Inferior parietal cortex (tissue), 1 donor: ENCODE measurements at regions not wholly inside any gene's neighbourhood (a gene's known extent, or its start where the extent isn't known, plus 50 kb on each side); places are given as distances from the start of the nearest gene placed in this dataset.
"Not testable (repeated sequence)": the region's sequence is repeated elsewhere in the genome, so short reads cannot be mapped to it uniquely, and the experiment has no call there.

Experiments
- DNase-seq: peaks from one replicate; pipeline ENCODE4 v3.0.0-alpha.2; 2016; ENCODE audit errors: extremely low spot score

DNA sequence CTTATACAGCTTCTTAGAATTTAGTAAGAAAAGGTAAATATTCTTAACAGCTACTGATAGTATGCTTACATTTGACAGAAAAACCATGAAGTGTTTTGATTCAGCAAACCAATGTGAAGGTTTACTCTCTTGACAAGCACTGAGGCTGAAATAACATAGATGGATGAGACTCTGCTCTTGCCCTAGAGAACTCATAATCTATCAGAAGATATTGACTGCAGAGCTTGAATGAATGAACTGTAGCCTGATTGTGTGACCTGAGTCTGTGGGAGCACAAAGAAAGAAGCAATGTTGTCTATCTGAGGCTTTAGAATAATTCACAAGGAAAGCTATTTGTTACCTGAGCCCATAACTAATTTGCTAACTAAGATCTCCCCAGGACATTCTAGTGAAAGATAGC is 1235.3 kb downstream of the OLFM4 start:
- no peak for DNase-seq

DNA sequence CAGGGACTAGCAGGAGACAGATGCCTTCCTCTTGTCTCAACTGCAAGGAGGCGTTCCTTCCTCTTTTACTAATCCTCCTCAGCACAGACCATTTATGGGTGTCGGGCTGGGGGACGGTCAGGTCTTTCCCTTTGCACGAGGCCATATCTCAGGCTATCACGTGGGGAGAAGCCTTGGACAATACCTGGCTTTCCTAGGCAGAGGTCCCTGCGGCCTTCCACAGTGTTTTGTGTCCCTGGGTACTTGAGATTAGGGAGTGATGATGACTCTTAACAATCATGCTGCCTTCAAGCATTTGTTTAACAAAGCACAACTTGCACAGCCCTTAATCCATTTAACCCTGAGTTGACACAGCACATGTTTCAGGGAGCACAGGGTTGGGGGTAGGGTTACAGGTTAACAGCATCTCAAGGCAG is 1238.6 kb downstream of the OLFM4 start:
- not testable (repeated sequence) for DNase-seq

DNA sequence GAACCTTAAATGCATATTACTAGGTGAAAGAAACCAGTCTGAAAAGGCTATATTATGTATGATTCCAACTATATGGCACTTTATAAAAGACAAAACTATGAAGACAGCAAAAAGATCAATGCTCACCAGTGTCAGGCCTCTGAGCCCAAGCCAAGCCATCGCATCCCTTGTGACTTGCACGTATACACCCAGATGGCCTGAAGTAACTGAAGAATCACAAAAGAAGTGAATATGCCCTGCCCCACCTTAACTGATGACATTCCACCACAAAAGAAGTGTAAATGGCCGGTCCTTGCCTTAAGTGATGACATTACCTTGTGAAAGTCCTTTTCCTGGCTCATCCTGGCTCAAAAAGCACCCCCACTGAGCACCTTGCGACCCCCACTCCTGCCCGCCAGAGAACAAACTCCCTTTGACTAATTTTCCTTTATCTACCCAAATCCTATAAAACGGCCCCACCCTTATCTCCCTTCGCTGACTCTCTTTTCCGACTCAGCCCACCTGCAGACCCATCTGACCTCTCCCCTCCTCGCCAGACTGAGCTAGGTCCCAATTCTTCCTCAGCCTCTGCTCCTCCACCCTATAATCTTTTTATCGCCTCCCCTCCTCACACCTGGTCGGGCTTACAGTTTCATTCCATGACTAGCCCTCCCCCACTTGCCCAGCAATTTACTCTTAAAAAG is 1239.5 kb downstream of the OLFM4 start:
- DNase-seq, result not testable (repeated sequence)

DNA sequence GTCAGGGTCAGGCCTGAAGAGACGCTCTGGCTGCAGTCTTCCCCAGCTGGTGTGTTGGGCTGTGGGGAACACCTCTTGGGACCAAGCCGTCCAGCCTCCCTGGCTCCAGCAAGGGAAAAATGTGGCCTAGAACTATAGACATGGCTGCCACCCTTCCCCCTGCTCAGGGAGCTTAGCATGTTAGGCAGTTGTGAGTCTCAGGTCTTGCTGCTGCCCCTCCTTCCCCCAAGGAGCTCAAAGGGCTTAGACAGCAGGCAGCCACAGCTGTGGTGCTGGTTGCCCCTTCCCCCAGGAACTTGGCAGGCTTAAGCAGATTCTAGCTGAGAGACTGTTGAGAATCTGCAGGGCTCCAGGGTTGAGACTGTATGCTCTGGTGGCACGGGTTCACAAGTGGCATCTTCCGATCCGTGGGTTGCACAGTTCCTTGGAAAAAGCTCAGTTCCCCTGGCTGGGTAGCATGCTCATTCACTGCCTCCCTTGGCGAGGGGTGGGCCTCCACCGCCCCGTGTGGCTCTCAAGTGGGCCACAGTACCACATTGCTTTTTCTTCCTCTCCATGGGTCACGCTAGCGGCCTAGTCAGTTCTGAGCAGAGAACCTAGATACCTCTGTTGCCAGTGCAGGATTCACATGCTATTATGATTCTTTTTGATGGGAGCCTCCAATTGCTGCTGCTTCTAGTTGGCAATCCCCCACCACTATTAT is 1258.6 kb downstream of the OLFM4 start:
- no peak for DNase-seq

DNA sequence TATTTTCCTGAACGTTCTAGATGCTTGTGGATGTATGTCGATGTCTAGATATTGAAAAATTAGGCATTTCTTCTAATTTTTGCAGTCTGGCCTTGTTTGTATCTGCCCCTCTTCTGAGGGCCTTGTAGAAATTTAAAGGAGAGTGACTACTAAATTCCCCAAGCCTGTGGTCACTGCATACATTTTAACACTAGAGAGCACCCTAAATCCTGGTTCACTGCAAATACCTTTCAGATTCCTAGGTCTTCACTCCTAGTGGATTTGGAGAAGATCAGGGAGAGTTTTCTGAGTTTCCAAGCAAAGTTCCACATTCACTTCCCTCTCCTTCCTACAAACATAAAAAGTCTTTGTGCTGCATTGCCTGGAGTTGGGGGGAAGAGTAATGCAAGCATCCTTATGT is 1272.5 kb downstream of the OLFM4 start:
- DNase-seq, result no peak

DNA sequence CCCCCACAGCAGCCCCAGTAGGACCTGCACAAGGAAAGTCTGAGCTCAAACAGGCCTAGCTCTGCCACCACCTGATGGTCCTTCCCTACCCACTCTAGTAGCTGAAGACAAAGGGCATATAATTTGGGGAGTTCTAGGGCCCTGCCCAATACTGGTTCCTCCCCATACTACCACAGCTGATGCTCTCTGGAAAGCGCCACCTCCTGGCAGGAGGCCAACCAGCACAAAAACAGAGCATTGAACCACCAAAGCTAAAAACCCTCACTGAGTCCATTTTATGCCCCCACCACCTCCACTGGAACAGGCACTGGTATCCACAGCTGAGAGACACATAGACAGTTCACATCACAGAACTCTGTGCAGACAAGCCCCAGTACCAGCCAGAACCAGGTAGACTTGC is 1276.8 kb downstream of the OLFM4 start:
- no peak for DNase-seq

DNA sequence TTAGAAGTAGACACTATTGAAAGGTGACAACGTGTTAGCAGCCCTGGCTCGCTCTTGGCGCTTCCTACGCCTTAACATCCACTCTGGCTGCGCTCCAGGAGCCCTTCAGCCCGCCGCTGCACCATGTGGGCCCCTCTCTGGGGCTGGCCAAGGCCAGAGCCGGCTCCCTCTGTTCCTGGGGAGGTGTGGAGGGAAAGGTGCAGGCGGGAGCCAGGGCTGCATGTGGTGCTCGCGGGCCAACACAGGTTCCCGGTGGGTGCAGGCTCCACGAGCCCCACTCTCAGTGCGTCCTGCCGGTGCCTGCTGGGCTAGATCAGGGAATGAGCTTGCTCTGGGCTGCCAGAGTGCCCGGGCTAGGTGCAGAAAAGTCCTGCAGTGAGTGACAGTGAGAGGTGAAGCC is 1284.3 kb downstream of the OLFM4 start:
- DNase-seq, result no peak

DNA sequence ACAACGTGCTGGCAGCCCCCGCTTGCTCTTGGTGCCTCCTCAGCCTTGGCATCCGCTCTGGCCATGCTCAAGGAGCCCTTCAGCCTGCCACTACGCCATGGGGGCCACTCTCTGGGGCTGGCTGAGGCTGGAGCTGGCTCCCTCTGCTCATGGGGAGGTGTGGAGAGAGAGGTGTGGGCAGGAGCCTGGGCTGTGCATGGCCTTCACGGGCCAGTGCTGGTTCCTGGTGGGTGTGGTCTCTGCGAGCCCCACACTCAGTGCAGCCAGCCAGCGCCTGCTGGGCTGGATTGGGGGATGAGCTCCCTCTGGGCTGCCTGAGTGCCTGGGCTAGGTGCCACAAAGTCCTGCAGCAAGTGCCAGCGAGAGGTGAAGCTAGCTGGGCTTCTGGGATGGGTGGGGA is 1289.1 kb downstream of the OLFM4 start:
- DNase-seq, result no peak

DNA sequence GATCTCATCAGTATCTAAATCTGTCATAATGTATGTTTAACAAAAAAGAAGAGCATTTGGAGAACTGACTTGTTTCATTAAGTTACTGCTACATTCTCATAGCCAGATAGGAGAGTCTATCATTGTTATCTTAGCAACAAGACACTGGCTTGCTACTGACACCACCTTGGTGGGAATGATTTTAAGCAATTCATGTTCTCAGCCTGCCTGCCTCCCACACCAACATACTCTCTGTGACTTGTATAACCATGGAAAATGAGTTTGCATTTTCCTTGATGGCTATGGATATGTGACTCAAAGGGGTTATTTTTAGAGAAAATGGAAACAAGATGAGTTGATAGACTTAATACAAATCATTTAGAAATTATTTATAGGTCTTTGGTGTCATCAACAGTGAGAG is 1308.9 kb downstream of the OLFM4 start:
- no peak for DNase-seq

DNA sequence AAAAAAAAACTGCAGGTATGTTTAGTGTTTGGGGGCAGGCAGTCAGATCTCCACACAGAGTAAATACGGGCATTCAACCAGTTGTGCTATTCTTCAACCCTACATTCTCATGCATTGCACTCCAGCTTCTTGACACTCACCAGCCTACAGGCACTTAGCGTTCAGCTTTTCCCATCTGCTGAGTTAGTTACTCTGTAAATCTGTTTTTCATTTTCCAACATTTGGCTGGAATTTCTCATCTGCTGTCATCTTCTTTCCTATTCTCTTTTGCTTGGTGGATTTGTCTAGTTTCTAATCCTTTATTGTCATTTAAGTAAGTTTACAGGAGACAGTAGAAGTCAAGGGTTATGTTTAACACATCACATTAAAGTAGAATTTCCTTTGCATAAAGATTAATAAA is 1318.9 kb downstream of the OLFM4 start:
- DNase-seq, result no peak

DNA sequence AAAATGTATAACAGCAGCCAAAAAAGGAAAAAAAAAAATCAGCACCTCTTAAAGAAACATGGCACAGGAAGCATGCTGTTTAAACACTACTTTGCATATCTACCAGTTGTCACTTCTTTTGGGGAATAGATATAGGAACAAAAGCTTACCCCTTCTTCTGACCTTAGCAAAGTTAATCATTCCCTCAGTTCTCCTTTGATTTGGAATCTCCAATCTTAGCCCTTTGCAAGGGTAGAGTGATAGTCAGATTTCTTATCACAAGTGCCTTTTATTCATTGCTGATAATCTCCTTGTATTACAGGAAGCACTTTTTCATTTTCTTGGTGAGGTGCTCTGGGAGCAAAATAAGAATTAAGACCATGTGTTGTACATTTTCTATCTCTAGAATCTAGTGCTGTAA is 1327.6 kb downstream of the OLFM4 start:
- no peak for DNase-seq

DNA sequence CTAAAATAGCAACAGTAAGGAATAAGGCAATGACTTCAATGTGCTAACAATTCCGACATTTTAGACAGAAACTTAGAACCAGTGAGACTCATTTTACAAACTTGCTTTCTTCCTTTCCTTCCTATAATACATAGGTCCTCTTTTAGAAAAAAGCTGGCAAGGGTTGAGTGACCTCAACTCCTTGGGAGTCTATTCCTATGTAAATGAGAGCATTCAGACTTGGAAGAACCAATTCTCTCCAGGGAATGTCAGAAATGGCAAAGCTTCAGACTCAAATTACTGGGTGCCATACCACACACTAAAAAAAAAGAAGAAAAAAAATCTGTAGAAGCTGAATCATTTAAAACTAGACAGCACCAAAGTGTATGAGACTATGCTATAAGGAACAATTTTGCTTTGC is 1328.2 kb downstream of the OLFM4 start:
- no peak for DNase-seq

DNA sequence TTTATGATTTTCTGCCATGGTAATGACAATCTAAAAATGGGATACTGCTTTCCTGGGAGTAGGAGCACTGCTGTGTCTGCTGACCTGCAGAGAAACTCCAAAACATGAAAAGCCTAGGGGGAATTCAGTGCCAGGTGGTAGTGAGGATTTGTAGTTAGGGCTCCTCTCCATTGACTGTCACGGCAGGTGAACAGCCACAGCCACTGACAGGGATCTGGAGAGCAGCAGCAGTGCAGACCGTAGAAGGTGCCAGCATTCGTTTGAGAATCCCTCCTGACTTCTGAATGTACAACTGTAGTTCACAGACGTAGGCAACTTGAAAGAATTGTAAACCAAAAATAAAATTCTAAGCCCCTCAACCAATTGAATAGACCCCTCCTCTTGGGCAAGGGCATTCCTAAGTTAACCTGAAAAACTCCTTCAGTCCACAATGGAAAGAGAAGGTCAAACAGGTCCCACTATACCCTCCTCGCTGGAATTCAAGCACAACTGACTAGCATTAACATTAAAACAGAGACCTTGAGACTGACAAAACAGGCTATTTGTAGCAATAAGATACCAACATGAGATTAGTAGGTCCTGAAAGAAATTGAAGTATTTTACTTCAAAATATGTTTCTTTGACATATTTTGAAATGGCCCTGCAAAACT is 1328.8 kb downstream of the OLFM4 start:
- DNase-seq, result no peak

DNA sequence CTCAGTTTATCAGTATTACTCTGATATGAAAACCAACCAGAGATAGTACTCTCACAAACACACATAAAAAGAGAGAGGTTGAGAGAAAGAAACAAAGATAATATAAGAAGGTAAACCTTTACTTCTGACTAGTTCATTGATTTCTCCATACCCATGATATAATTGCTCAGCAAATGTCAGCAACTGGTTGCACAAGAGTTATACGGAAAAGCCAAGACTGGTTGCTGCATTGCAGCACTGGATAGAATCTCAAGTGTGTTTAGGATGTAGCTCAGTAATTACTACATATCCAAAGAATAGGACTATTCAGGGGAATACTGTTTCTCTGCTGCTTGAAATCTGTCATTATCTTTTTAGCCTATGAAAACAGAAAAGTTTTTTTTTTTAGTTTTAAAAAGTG is 1332.8 kb downstream of the OLFM4 start:
- no peak for DNase-seq

DNA sequence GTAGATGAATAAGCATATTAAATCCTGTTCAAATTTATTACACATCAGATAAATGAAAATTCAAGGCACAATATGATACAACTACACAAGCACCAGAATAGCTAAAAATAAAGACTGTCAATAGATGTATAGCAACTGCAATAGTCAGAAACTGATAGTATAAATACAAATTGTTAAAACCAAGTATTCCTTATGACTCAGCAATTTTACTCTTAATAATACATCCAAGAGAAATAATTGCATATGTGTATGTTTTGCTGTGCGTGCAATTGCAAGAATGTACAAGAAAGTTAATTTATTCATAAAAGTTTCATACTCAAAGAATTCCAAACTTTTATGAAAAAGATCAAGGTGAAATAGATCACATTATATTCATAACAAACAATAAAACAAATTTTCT is 1338.1 kb downstream of the OLFM4 start:
- no peak for DNase-seq

DNA sequence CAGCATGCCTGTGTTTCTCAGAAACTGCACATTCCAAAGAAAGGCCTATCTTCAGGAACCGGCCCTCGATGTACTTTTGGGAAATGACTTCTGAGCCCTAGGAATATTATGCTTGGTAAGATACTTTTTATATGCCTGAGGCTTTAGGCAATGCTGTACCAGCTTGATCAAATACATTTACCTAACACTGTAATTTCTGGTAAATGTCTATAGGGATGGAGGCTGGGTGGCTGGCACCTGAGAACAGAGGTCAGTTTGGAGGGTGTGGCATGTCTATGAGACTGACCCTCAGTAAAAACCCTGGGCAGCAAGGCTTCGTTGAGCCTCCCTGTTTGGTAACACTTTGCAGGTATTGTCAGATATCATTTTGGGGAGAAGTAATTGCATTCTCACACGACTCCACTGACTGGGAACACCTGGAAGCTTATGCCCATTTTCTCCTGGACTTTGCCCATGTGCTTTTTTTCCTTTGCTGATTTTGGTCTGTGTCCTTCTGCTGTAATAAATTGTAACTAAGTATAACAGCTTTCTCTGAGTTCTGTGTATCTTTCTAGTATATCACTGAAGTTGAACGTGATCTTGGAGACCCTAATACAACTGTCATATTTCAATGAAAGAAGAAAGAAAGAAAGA is 1339.1 kb downstream of the OLFM4 start:
- no peak for DNase-seq

DNA sequence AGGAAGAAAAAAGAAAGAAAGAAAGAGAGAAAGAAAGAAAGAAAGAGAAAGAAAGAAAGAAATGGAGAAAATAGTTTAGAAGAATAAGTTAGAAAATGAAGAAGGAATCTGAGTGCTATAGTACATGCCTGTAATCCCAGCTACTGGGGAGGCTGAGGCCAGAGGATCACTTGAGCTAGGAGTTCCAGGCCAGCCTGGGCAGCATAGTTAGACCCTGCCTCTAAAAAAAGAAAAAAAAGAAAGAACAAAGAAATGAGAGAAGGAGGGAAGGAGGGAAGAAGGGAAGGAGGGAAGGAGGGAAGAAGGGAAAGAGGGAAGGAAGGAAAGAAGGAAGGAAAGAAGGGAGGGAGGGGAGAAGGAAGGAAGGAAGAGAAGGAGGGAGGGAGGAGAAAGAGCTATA is 1339.8 kb downstream of the OLFM4 start:
- DNase-seq, result no peak

DNA sequence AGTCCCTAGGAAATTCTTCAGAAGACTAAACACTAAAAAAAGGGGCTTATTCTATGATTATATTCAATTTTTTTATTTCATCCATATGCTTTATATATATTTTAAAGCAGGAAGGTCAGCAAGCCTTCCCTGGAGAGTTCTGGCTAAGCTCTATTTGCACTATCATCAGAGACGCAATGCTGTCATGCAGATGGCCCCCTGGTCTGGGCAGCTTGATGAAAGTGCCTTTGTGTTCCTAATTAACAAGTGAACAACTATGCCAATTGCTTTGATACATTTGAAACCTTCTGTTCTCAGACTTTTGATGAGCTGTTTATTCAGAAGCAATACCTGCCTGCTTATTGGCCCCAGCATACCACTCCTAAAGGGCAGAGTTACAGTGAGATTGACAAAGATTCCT is 1344.6 kb downstream of the OLFM4 start:
- no peak for DNase-seq

DNA sequence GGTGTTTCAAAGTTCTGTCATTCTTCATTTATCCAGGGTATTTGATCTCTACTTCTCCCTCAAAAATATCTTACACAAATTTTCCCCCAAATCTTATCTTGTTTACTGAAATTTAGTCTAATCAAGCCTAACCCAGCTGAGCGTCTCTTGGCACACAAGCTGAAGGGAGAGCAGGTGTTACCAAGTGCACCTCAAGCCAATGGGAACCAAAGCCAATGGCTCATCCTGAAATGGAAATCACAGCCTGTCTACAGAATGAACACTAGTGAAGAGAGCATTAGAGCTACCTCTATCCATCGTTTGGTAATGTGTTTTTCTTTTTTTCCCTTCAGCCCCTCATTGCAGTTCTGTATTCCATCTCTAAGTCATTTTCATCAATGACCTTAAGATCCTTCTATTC is 1350.8 kb downstream of the OLFM4 start:
- DNase-seq, result no peak

DNA sequence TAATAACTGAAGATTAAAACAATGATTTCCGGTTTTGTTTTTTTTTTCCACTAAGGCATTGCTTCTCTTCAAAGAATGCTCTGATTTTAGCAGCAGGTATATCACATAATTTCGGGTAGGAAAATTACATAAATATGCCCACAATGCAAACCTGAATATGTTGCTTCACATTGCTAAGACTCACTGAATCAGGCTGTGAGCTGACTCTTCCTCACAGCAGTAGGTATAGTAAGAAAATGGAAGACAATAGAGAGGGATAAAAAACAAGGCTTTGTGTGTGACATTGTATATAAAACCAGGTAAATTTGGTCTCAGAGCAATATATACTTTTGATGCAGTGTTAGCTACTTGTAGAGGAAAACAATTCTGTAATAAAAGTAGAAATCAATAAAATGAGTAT is 1355.0 kb downstream of the OLFM4 start:
- DNase-seq, result no peak

DNA sequence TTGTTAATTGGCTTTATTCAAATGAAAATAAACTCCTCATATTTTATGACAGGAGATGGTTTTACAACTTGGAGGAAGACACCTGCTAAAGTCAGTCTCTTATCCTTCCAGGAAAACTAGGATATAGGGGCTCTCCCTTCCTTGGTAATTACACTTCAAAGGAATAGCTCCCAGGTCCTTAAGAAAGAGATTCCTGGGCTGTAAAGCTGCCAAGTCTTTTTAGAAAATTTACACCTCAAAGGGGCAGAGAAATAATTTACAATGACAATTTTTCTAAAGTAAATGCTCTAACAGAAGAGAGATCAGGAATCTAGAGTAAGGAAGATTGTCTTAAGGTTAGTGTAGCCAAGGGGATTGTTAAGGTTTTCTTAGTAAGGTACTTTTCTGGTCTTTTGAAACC is 1359.0 kb downstream of the OLFM4 start:
- DNase-seq, result no peak

DNA sequence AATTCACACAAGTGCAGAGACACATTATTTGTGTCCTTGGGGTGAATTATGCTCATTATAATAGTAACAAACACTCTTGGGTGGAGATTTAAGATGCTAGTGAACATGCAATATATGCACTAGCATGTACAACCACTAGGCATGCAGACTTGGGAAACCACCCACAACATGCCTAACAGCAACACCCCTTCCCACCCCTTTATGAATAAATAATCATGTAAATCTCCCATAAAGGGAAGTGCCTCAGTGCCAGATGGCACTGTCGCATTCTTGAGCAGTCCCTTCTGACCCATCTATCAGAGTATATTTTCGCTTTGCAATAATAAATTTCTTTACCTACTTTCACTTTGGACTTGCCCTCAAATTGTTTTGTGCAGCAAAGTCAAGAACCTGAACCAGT is 1362.2 kb downstream of the OLFM4 start:
- DNase-seq, result no peak
